ENCODE measurements at regions not wholly inside any gene's neighbourhood (a gene's known extent, or its start where the extent isn't known, plus 50 kb on each side); places are given as distances from the start of the nearest gene placed in this dataset.

GRCh38 chr15:62457100-62457499, 292.0 kb upstream of the C2CD4B start:
- TF ChIP-seq POLR2AphosphoS5 (IDR thresholded peaks at IDR 0.05), result no peak
- no peak for TF ChIP-seq POLR2A (IDR thresholded peaks at IDR 0.05)
- TF ChIP-seq CTCF (IDR thresholded peaks at IDR 0.05 in 8 of 11, conservative IDR thresholded peaks at IDR 0.05 in 3 of 11), result no peak
